C4-2B (cell line): ENCODE measurements at regions not wholly inside any gene's neighbourhood (a gene's known extent, or its start where the extent isn't known, plus 50 kb on each side); places are given as distances from the start of the nearest gene placed in this dataset.

Experiments used
- CTCF ChIP-seq: fragments of 450-650 bp; conservative IDR thresholded peaks from 2 replicates; pipeline ENCODE4 v1.5.1; 2017; ENCODE audit warnings: mild to moderate bottlenecking
- ZFX ChIP-seq: fragments of 450-650 bp; IDR thresholded peaks from 2 replicates; pipeline ENCODE4 v1.6.1; 2017

GRCh38 chr19:27824108-27824507, 1388.8 kb downstream of the UQCRFS1 start:
- TF ChIP-seq CTCF (no peak), ZFX (no peak)
